Breast epithelium (tissue), 4 donors: ENCODE measurements at regions not wholly inside any gene's neighbourhood (a gene's known extent, or its start where the extent isn't known, plus 50 kb on each side); places are given as distances from the start of the nearest gene placed in this dataset.
"Not testable (repeated sequence)": the region's sequence is repeated elsewhere in the genome, so short reads cannot be mapped to it uniquely, and the experiment has no call there.

ENCODE experiments used
- DNase-seq, 2 donors: peaks; one replicate each; pipeline ENCODE4 v3.0.0-alpha.2; 2019; ENCODE audit warnings: low spot score in 2 of 2
- H3K27ac ChIP-seq, 2 donors: fragments of 200-600 bp; sonication (generic) in 1 of 2; one replicate each; pipeline ENCODE4 v1.5.1; 2016 to 2019; ENCODE audit warnings: mild to moderate bottlenecking in 1 of 2
- H3K27me3 ChIP-seq, 2 donors: fragments of 200-600 bp; sonication (generic) in 1 of 2; one replicate each; pipeline versions ENCODE4 v1.5.1 to v1.6.0; 2017 to 2019; ENCODE audit warnings: control low read depth in 1 of 2, mild to moderate bottlenecking in 1 of 2
- H3K36me3 ChIP-seq: fragments of 200-600 bp; one replicate; pipeline ENCODE4 v1.5.1; 2019
- H3K4me1 ChIP-seq, 2 donors: fragments of 200-600 bp; sonication (generic); one replicate each; pipeline ENCODE4 v1.5.1; 2016 to 2019; ENCODE audit warnings: control low read depth in 1 of 2
- H3K4me3 ChIP-seq, 3 donors: fragments of 200-600 bp; sonication (generic); 1 replicate in 2 of 3; 2 replicates in 1 of 3; pipeline ENCODE4 v1.5.1; 2016 to 2019; ENCODE audit warnings: mild to moderate bottlenecking in 3 of 3, moderate library complexity in 2 of 3
- H3K9me3 ChIP-seq, 2 donors: fragments of 200-600 bp; sonication (generic) in 1 of 2; one replicate each; pipeline ENCODE4 v1.5.1; 2016 to 2019; ENCODE audit warnings: control low read depth in 1 of 2
- CTCF ChIP-seq, 3 donors: fragments of 450-650 bp; IDR thresholded peaks; one replicate each; pipeline ENCODE4 v1.5.1; 2016 to 2017; ENCODE audit warnings: antibody characterized with exemption in 3 of 3, mild to moderate bottlenecking in 3 of 3, moderate library complexity in 3 of 3
- POLR2A ChIP-seq: fragments of 450-650 bp; IDR thresholded peaks from one replicate; pipeline ENCODE4 v1.6.1; 2016; ENCODE audit warnings: antibody characterized with exemption, mild to moderate bottlenecking, moderate library complexity
- POLR2AphosphoS5 ChIP-seq, 3 donors: sonication (generic); formaldehyde crosslinking; IDR thresholded peaks; one replicate each; pipeline ENCODE4 v1.6.1; 2017; ENCODE audit warnings: antibody characterized with exemption in 3 of 3
- intact Hi-C: fragments of 100-400 bp; cut with DNase I; formaldehyde crosslinking; loops from one replicate; pipeline ENCODE4 v1.15.1; 2023; ENCODE audit warnings: low total_unique reads

DNA sequence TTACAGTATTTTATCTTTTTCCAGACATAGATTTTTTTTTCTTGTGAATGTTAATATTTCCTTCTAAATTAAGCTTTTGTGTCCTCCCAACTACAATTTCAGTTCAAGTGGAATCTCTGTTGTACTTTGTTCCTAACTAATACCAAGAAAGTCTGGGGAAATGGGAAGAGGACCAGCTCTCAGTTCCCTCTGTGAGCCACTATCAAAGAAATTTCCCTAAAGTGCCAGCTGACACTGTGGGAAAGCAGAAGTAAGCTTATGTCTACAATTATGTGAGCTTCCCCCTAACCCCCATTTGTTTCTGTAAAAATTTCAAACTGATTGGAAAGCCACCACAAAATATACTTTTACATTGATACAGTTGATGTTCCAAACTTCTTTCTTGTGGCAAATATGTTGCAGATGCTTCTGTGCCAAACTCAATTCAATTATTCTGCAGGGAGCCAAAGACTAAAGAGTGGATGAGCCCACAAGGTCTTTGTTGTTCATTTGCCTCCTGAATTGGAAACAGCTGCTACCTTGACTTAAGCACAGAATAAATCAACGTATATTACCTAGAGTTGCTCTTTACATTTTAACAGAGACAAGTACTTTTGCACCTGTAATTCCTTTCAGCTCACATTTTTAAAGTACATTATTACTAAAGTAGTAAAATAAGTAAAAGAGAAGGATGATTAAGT lies 306.6 kb downstream of the PTH2R start:
- intact Hi-C loops: no loop called here
- H3K27me3 ChIP-seq: no peaks in the 10 kb centered on the region
- H3K27ac ChIP-seq: no peak overlapping the region
- no peak for DNase-seq
- H3K4me3 ChIP-seq: no peak overlapping the region
- no peaks in the 10 kb centered on the region for H3K36me3 ChIP-seq
- no peaks in the 10 kb centered on the region for H3K9me3 ChIP-seq
- no peaks in the 10 kb centered on the region for H3K4me1 ChIP-seq
- TF ChIP-seq CTCF (IDR thresholded peaks at IDR 0.05) (no peak), POLR2AphosphoS5 (IDR thresholded peaks at IDR 0.05) (no peak), POLR2A (no peak)

DNA sequence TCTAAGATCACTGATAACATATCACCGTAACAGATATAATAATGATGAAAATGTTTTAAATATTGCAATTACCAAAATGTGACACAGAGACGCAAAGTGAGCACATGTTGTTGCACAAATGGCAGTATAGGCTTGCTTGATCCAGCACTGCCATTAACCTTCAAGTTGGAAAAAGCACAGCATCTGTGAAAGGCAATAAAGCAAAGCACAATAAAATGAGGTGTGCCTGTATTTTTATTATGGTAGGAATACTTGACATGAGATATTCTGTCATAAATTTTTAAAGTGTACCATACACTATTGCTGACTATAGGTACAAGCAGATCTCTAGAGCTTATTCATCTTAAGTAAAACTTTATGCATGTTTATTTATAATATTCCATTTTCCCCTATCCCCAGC lies 312.2 kb downstream of the PTH2R start:
- intact Hi-C loops: no loop called here
- Histone ChIP-seq H3K9me3 (no peaks in the 10 kb centered on the region), H3K36me3 (no peaks in the 10 kb centered on the region), H3K4me3 (no peak overlapping the region), H3K27me3 (no peaks in the 10 kb centered on the region), H3K27ac (no peak overlapping the region), H3K4me1 (no peaks in the 10 kb centered on the region)
- DNase-seq: no peak
- TF ChIP-seq POLR2A (no peak), CTCF (IDR thresholded peaks at IDR 0.05) (no peak), POLR2AphosphoS5 (IDR thresholded peaks at IDR 0.05) (no peak)

GRCh38 chr2:208722731-208723130 lies 316.1 kb downstream of the PTH2R start:
- Histone ChIP-seq H3K4me1 (no peaks in the 10 kb centered on the region), H3K36me3 (no peaks in the 10 kb centered on the region), H3K27me3 (no peaks in the 10 kb centered on the region), H3K27ac (no peak overlapping the region), H3K4me3 (no peak overlapping the region), H3K9me3 (no peaks in the 10 kb centered on the region)
- TF ChIP-seq CTCF (IDR thresholded peaks at IDR 0.05) (no peak), POLR2A (no peak), POLR2AphosphoS5 (IDR thresholded peaks at IDR 0.05) (no peak)
- no peak for DNase-seq
- intact Hi-C loops: no loop called here

DNA sequence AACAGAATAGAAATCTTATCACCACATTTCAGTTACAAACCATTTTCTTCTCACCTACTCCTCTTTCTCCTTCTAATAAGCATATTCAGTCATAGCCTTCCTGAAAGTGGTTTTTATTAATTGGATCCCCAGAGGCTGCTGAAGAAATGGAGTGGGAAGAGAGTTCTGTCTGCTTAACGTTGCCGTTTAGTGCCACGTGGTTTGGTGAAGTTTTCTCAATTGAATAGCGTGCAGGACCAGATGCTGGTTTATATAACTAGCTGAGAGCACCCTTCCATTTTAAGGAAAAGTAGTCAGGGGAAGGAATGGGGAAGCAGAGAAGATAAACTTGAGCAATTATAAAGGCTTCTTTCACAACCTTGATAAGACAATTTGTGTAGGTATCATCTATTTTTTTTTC lies 318.7 kb downstream of the PTH2R start:
- DNase-seq: no peak
- Histone ChIP-seq H3K27me3 (no peaks in the 10 kb centered on the region), H3K27ac (no peak overlapping the region), H3K4me1 (no peaks in the 10 kb centered on the region), H3K36me3 (no peaks in the 10 kb centered on the region), H3K9me3 (no peaks in the 10 kb centered on the region), H3K4me3 (no peak overlapping the region)
- TF ChIP-seq CTCF (IDR thresholded peaks at IDR 0.05) (no peak), POLR2AphosphoS5 (IDR thresholded peaks at IDR 0.05) (no peak), POLR2A (no peak)
- intact Hi-C loops: no loop called here

GRCh38 chr2:208726242-208726641 lies 319.6 kb downstream of the PTH2R start:
- H3K27ac ChIP-seq: no peak overlapping the region
- H3K9me3 ChIP-seq: no peaks in the 10 kb centered on the region
- no peaks in the 10 kb centered on the region for H3K27me3 ChIP-seq
- TF ChIP-seq CTCF (IDR thresholded peaks at IDR 0.05) (no peak), POLR2AphosphoS5 (IDR thresholded peaks at IDR 0.05) (no peak), POLR2A (no peak)
- H3K4me1 ChIP-seq: no peaks in the 10 kb centered on the region
- no peaks in the 10 kb centered on the region for H3K36me3 ChIP-seq
- intact Hi-C loops: no loop called here
- no peak for DNase-seq
- no peak overlapping the region for H3K4me3 ChIP-seq

GRCh38 chr2:208751663-208752415 lies 345.2 kb downstream of the PTH2R start:
- H3K27ac ChIP-seq, H3K4me3 ChIP-seq, DNase-seq, H3K27me3 ChIP-seq, intact Hi-C loops, H3K9me3 ChIP-seq, H3K36me3 ChIP-seq, H3K4me1 ChIP-seq: not testable (repeated sequence)
